ENCODE measurements at regions not wholly inside any gene's neighbourhood (a gene's known extent, or its start where the extent isn't known, plus 50 kb on each side); places are given as distances from the start of the nearest gene placed in this dataset.
A peak's percentile ranks its signal among the peaks of the same experiment; 100 is the strongest.

GRCh38 chr5:152260940-152261339 is 144.1 kb downstream of the NMUR2 start:
- no peak overlapping the region for H3K4me3 ChIP-seq (ENCODE audit: low read depth, low read length)
- TF ChIP-seq CTCF (IDR thresholded peaks at IDR 0.05; ENCODE audit: control insufficient read depth, extremely low read depth, insufficient read depth) = no peak
- no peak for DNase-seq (ENCODE audit: low read depth)

GRCh38 chr5:152259702-152260101 is 145.4 kb downstream of the NMUR2 start:
- no peak overlapping the region for H3K4me3 ChIP-seq (ENCODE audit: low read depth, low read length)
- no peak for TF ChIP-seq CTCF (IDR thresholded peaks at IDR 0.05; ENCODE audit: control insufficient read depth, extremely low read depth, insufficient read depth)
- no peak for DNase-seq (ENCODE audit: low read depth)

GRCh38 chr5:152256580-152256979 is 148.5 kb downstream of the NMUR2 start:
- no peak for TF ChIP-seq CTCF (IDR thresholded peaks at IDR 0.05; ENCODE audit: control insufficient read depth, extremely low read depth, insufficient read depth)
- no peak overlapping the region for H3K4me3 ChIP-seq (ENCODE audit: low read depth, low read length)
- no peak for DNase-seq (ENCODE audit: low read depth)

GRCh38 chr5:152255411-152255810 is 149.7 kb downstream of the NMUR2 start:
- no peak for TF ChIP-seq CTCF (IDR thresholded peaks at IDR 0.05; ENCODE audit: control insufficient read depth, extremely low read depth, insufficient read depth)
- no peak overlapping the region for H3K4me3 ChIP-seq (ENCODE audit: low read depth, low read length)
- DNase-seq (ENCODE audit: low read depth) = no peak

GRCh38 chr5:152247850-152248385 is 157.2 kb downstream of the NMUR2 start:
- DNase-seq (ENCODE audit: low read depth) = no peak
- H3K4me3 ChIP-seq (ENCODE audit: low read depth, low read length) = no peak overlapping the region
- TF ChIP-seq CTCF (IDR thresholded peaks at IDR 0.05; ENCODE audit: control insufficient read depth, extremely low read depth, insufficient read depth) = no peak

- H3K4me3 ChIP-seq (ENCODE audit: low read depth, low read length) = no peak overlapping the region
- DNase-seq (ENCODE audit: low read depth) = peak; percentile 33
- no peak for TF ChIP-seq CTCF (IDR thresholded peaks at IDR 0.05; ENCODE audit: control insufficient read depth, extremely low read depth, insufficient read depth)
These were observed 158.7 kb downstream of the NMUR2 start for GRCh38 chr5:152246401-152246800.

GRCh38 chr5:152237531-152237930 is 167.5 kb downstream of the NMUR2 start:
- DNase-seq (ENCODE audit: low read depth) = no peak
- TF ChIP-seq CTCF (IDR thresholded peaks at IDR 0.05; ENCODE audit: control insufficient read depth, extremely low read depth, insufficient read depth) = no peak
- H3K4me3 ChIP-seq (ENCODE audit: low read depth, low read length) = no peak overlapping the region
